Body of pancreas (tissue), 4 donors: ENCODE measurements at regions not wholly inside any gene's neighbourhood (a gene's known extent, or its start where the extent isn't known, plus 50 kb on each side); places are given as distances from the start of the nearest gene placed in this dataset.

Experiments used
- CTCF ChIP-seq, 7 experiments: fragments of 450-650 bp in 4 of 7; fragments of 200-600 bp in 3 of 7; sonication (generic) in 3 of 7; IDR thresholded peaks; one replicate each; pipeline ENCODE4 v1.5.1; 2016 to 2019; ENCODE audit warnings: antibody characterized with exemption in 7 of 7
- POLR2A ChIP-seq, 3 donors: fragments of 450-650 bp; IDR thresholded peaks; one replicate each; pipeline ENCODE4 v1.6.1; 2016; ENCODE audit warnings: antibody characterized with exemption in 3 of 3, mild to moderate bottlenecking in 2 of 3

- no peak for TF ChIP-seq CTCF (IDR thresholded peaks at IDR 0.05)
- no peak for TF ChIP-seq POLR2A (IDR thresholded peaks at IDR 0.05)
Measured at GRCh38 chr1:38263438-38263837, 216.8 kb upstream of the POU3F1 start.
